ENCODE measurements at regions not wholly inside any gene's neighbourhood (a gene's known extent, or its start where the extent isn't known, plus 50 kb on each side); places are given as distances from the start of the nearest gene placed in this dataset.
A peak's percentile ranks its signal among the peaks of the same experiment; 100 is the strongest.

DNA sequence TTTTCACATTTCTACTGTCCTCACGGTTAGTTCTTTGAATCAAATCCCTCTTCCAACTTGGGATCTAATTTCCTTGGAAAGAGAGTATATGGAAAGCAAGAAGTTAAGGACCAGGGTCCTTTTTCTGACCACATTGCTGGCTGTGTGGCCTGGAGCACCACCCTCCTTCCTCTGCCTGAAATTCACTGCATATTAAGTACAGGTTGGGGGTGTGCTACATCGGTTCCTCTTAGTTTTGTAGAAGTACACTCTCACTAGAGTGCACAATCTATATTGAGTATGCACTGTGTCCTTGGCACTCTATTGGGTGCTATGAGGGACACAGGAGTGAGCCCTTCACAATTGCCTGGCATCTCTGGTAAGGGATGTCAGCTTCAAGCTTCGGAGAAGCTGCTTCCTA is 53.8 kb upstream of the KLF9 start:
- DNase-seq: no peak
- H3K4me3 ChIP-seq (ENCODE audit: low read length in 2 of 2): no peak overlapping the region
- no peak overlapping the region for H3K27ac ChIP-seq (ENCODE audit: low read depth in 1 of 2, low read length in 2 of 2)
- H3K36me3 ChIP-seq (ENCODE audit: control insufficient read depth in 1 of 2, insufficient read depth in 2 of 2, low read length in 1 of 2): no peaks in the 10 kb centered on the region
- WGBS, 2 donors: 92 to 95% methylated on average over 3 of the region's 3 CpGs
- intact Hi-C loops (cut with DNase I): no loop called here
- no peaks in the 10 kb centered on the region for H3K4me1 ChIP-seq (ENCODE audit: control insufficient read depth in 1 of 2, insufficient read depth in 2 of 2, low read length in 2 of 2)
- H3K27me3 ChIP-seq (ENCODE audit: control insufficient read depth in 1 of 2, insufficient read depth in 2 of 2, low read length in 1 of 2): no peaks in the 10 kb centered on the region
- no peak for ATAC-seq (ENCODE audit: low FRiP score)
- H3K9me3 ChIP-seq (ENCODE audit: control insufficient read depth, low read length): no peaks in the 10 kb centered on the region

DNA sequence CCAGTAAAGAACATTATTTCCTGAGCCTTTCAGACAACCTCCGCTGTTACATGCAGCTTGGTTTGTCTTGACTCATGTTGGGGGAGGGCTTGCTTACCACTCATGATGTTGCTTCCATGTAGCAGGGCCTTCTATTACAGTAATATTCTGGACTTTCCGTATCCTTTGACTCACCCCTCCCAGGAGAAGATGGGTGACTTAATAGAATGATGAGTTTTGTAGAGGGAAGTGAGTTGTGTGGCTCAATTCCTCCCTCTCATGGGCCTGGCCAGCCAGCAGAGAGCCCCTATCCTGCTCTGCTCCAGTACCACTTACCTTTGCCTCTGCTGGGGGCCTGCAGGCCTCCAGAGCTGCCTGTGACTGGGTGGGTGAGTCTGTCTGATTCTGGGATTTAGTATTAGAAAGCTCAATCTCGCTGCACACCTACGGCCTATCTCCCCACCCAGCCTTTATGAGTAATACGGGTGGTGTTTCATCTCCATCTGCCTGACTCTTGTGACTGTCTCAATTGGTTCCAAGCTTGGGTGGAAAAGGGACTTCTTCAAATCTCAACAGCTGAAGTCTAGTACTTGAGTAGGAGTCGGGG is 52.6 kb upstream of the KLF9 start:
- Histone ChIP-seq H3K9me3 (ENCODE audit: control insufficient read depth, low read length) (no peaks in the 10 kb centered on the region), H3K36me3 (ENCODE audit: control insufficient read depth in 1 of 2, insufficient read depth in 2 of 2, low read length in 1 of 2) (no peaks in the 10 kb centered on the region), H3K27ac (ENCODE audit: low read depth in 1 of 2, low read length in 2 of 2) (no peak overlapping the region), H3K4me1 (ENCODE audit: control insufficient read depth in 1 of 2, insufficient read depth in 2 of 2, low read length in 2 of 2) (no peaks in the 10 kb centered on the region), H3K27me3 (ENCODE audit: control insufficient read depth in 1 of 2, insufficient read depth in 2 of 2, low read length in 1 of 2) (no peaks in the 10 kb centered on the region), H3K4me3 (ENCODE audit: low read length in 2 of 2) (no peak overlapping the region)
- ATAC-seq (ENCODE audit: low FRiP score) (peak; percentile 27), DNase-seq (no peak)
- 94 to 97% methylated on average over 6 of the region's 6 CpGs for WGBS, 2 donors
- intact Hi-C loops (cut with DNase I): no loop called here

GRCh38 chr9:70465904-70466303 is 51.4 kb upstream of the KLF9 start:
- WGBS, 2 donors: 53 to 56% methylated on average over 8 of the region's 8 CpGs
- Histone ChIP-seq H3K27me3 (ENCODE audit: control insufficient read depth in 1 of 2, insufficient read depth in 2 of 2, low read length in 1 of 2) (no peaks in the 10 kb centered on the region), H3K4me1 (ENCODE audit: control insufficient read depth in 1 of 2, insufficient read depth in 2 of 2, low read length in 2 of 2) (no peaks in the 10 kb centered on the region), H3K27ac (ENCODE audit: low read depth in 1 of 2, low read length in 2 of 2) (no peak overlapping the region), H3K4me3 (ENCODE audit: low read length in 2 of 2) (no peak overlapping the region), H3K36me3 (ENCODE audit: control insufficient read depth in 1 of 2, insufficient read depth in 2 of 2, low read length in 1 of 2) (no peaks in the 10 kb centered on the region), H3K9me3 (ENCODE audit: control insufficient read depth, low read length) (no peaks in the 10 kb centered on the region)
- ATAC-seq (ENCODE audit: low FRiP score) (no peak), DNase-seq (no peak)
- intact Hi-C loops (cut with DNase I): no loop called here

- Histone ChIP-seq H3K27me3 (ENCODE audit: control insufficient read depth in 1 of 2, insufficient read depth in 2 of 2, low read length in 1 of 2) (no peaks in the 10 kb centered on the region), H3K36me3 (ENCODE audit: control insufficient read depth in 1 of 2, insufficient read depth in 2 of 2, low read length in 1 of 2) (no peaks in the 10 kb centered on the region), H3K4me1 (ENCODE audit: control insufficient read depth in 1 of 2, insufficient read depth in 2 of 2, low read length in 2 of 2) (no peaks in the 10 kb centered on the region), H3K4me3 (ENCODE audit: low read length in 2 of 2) (no peak overlapping the region), H3K9me3 (ENCODE audit: control insufficient read depth, low read length) (no peaks in the 10 kb centered on the region), H3K27ac (ENCODE audit: low read depth in 1 of 2, low read length in 2 of 2) (no peak overlapping the region)
- ATAC-seq (ENCODE audit: low FRiP score) (no peak), DNase-seq (no peak)
- WGBS, 2 donors: 84 to 90% methylated on average over 6 of the region's 6 CpGs
- intact Hi-C loops (cut with DNase I): no loop called here
These were observed 50.9 kb upstream of the KLF9 start for GRCh38 chr9:70465398-70465797.
